Stimulated activated CD4-positive, alpha-beta T cell treated with anti-CD3 and anti-CD28 coated beads, Interleukin-4, amount 100 ng/mL, for 4 hours (primary cell): ENCODE measurements at regions not wholly inside any gene's neighbourhood (a gene's known extent, or its start where the extent isn't known, plus 50 kb on each side); places are given as distances from the start of the nearest gene placed in this dataset.
"Not testable (repeated sequence)": the region's sequence is repeated elsewhere in the genome, so short reads cannot be mapped to it uniquely, and the experiment has no call there.

Experiments
- DNase-seq, 2 experiments: peaks; one replicate each; pipeline ENCODE4 v3.0.0-alpha.2; 2020

- DNase-seq: no peak
These were observed 485.8 kb upstream of the CADM1 start for GRCh38 chr11:115990004-115990447.

- DNase-seq: no peak
These were observed 481.7 kb upstream of the CADM1 start for GRCh38 chr11:115985896-115986295.

- no peak for DNase-seq
These were observed 480.0 kb upstream of the CADM1 start for GRCh38 chr11:115984228-115984627.

- no peak for DNase-seq
These were observed 478.5 kb upstream of the CADM1 start for GRCh38 chr11:115982666-115983065.

GRCh38 chr11:115981814-115982471, 477.7 kb upstream of the CADM1 start:
- no peak for DNase-seq

GRCh38 chr11:115981104-115981481, 476.9 kb upstream of the CADM1 start:
- DNase-seq: no peak

- no peak for DNase-seq
These were observed 476.3 kb upstream of the CADM1 start for GRCh38 chr11:115980337-115981103.

- no peak for DNase-seq
These were observed 470.5 kb upstream of the CADM1 start for GRCh38 chr11:115974703-115975102.

GRCh38 chr11:115967203-115967602, 463.0 kb upstream of the CADM1 start:
- DNase-seq: not testable (repeated sequence)

- DNase-seq: no peak
These were observed 461.7 kb upstream of the CADM1 start for GRCh38 chr11:115965767-115966504.

GRCh38 chr11:115964091-115964490, 459.9 kb upstream of the CADM1 start:
- no peak for DNase-seq

GRCh38 chr11:115963156-115963555, 458.9 kb upstream of the CADM1 start:
- no peak for DNase-seq

GRCh38 chr11:115961159-115962003, 457.2 kb upstream of the CADM1 start:
- no peak for DNase-seq

- no peak for DNase-seq
These were observed 454.9 kb upstream of the CADM1 start for GRCh38 chr11:115959081-115959486.

GRCh38 chr11:115958089-115959000, 454.1 kb upstream of the CADM1 start:
- DNase-seq: no peak

- no peak for DNase-seq
These were observed 451.6 kb upstream of the CADM1 start for GRCh38 chr11:115955803-115956202.

- DNase-seq: no peak
These were observed 446.4 kb upstream of the CADM1 start for GRCh38 chr11:115950660-115951059.

- DNase-seq: no peak
These were observed 440.4 kb upstream of the CADM1 start for GRCh38 chr11:115944596-115944995.

GRCh38 chr11:115942011-115942410, 437.8 kb upstream of the CADM1 start:
- no peak for DNase-seq

GRCh38 chr11:115941481-115941993, 437.3 kb upstream of the CADM1 start:
- no peak for DNase-seq

- DNase-seq: no peak
These were observed 436.8 kb upstream of the CADM1 start for GRCh38 chr11:115941044-115941443.
